Astrocyte (in vitro differentiated cells and primary cell): ENCODE measurements at regions not wholly inside any gene's neighbourhood (a gene's known extent, or its start where the extent isn't known, plus 50 kb on each side); places are given as distances from the start of the nearest gene placed in this dataset.

Source experiments
- CTCF ChIP-seq: IDR thresholded peaks from 2 replicates; pipeline ENCODE4 v1.5.1; 2011; ENCODE audit warnings: low read depth, mild to moderate bottlenecking, inconsistent platforms, low read length, moderate library complexity; ENCODE audit not compliant: insufficient read depth
- EZH2 ChIP-seq: IDR thresholded peaks from 2 replicates; pipeline ENCODE4 v1.6.1; 2012; ENCODE audit warnings: mild to moderate bottlenecking, low read length, inconsistent platforms; ENCODE audit not compliant: insufficient read depth

DNA sequence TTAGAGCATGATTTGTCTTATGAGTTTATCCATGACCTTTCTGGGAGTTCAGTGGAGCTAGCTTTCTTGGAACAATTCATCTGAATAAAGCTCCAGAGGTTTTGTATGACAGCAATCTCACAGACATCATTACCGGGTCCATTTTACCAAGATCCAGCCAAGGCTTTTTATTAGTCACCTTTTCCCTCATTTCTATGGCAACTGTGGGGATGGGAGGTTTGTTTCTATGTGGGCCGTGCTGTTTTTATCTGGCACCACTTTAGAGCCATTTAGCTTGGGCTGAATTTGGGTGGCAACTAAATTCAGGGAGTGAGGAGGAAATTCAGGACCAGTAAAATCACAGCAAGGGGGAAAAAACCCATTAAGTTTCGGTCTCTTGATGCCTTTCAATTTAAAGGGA is 245.7 kb downstream of the NSG2 start:
- TF ChIP-seq CTCF: no peak
- TF ChIP-seq EZH2: no peak
